ENCODE measurements at regions not wholly inside any gene's neighbourhood (a gene's known extent, or its start where the extent isn't known, plus 50 kb on each side); places are given as distances from the start of the nearest gene placed in this dataset.
A peak's percentile ranks its signal among the peaks of the same experiment; 100 is the strongest.
"Not testable (repeated sequence)": the region's sequence is repeated elsewhere in the genome, so short reads cannot be mapped to it uniquely, and the experiment has no call there.

DNA sequence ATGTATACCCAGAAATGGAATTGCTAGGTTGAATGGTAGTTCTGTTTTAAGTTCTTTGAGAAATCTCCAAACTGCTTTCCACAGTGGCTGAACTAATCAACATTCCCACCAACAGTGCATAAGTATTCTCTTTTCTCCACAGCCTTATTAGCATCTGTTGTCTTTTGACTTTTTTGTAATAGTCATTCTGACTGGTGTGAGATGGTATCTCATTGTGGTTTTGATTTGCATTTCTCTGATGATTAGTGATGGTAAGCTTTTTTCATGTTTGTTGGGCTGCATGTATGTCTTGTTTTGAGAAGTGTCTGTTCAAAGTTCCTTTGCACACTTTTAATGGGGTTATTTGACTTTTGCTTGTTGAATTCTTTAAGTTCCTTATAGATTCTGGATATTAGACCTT is 52.4 kb upstream of the EHHADH start:
- DNase-seq, result not testable (repeated sequence)

DNA sequence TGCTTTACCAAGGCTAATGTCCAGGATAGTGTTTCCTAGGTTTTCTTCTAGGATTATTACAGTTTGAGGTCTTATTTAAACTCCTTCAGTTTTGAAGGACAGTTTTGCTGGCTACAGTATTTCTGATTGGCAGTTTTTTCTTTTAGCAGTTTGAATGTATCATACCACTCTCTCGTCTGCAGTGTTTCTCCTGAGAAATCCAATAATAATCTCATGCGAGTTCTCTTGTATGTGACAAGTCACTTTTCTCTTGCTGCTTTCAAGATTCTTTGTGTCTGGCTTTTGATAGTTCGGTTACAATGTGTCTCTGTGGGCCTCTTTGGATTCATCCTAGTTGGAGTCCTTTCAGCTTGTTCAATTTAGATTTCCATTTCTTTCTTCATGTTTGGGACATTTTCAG is 53.0 kb upstream of the EHHADH start:
- no peak for DNase-seq

DNA sequence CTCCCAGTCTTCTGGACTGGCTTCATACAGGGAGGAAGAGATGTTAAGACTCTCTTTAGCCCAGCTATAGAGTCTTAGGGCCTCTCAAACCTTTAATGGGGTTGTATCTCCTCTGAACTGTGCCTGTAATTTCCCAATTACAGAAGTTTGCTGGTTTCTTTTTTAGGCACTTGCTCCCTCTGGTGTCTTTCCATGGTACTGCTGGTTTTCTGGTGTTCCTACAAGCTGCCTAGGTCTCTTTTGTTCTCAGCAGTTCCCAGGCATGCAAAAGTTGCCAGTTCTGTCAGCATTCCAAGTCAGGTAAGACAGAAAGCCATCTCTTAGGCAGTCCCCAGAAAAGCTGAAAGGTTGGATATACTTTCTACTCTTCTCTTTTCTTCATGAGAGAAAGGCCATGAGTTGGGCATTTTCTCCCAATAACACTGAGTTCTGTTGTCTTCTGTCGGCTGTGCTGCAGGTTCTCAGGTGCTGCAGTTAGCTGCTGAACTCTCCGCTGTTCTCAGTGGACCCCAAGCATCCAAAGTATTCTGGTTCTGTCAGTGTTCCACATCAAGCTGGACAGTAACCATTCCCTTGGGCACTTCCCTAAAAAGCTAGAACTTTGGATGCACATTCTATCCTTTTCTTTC is 54.4 kb upstream of the EHHADH start:
- peak; percentile 9 for DNase-seq

DNA sequence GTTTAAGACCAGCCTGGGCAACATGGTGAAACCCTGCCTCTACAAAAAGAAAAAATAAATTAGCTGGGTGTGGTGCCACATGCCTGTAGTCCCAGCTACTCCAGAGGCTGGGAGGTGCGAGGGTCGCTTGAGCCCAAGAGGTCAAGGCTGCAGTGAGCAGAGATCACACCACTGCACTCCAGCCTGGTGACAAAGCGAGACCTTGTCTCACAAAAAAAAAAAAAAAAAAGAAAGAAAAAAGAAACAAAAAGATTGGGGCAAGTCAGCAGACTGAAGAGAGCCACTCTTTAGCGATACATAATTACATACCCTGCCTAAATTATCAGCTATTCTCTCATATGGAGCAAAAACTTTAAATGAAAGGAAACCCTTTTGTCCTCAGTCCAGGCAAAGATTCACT is 53.6 kb upstream of the MAP3K13 start:
- DNase-seq, result no peak

DNA sequence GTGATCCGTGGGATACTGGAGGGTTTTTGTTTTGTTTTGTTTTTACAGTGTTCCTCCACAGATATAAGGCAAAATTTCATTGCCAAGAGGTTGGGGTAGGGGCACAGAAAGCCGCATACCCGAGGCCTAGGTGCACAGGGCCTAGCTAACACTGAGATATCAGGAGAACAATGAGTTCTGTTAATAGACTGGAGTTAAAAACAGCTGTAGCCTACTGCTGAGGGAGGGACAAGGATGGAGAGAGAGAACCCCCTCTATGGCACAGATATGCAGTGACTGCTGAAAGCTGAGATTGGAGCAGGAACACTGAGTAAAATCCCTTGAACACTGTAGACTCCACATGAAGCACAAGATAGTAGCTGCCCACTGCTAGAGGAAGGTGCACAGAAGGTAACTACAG is 53.1 kb upstream of the MAP3K13 start:
- no peak for DNase-seq

DNA sequence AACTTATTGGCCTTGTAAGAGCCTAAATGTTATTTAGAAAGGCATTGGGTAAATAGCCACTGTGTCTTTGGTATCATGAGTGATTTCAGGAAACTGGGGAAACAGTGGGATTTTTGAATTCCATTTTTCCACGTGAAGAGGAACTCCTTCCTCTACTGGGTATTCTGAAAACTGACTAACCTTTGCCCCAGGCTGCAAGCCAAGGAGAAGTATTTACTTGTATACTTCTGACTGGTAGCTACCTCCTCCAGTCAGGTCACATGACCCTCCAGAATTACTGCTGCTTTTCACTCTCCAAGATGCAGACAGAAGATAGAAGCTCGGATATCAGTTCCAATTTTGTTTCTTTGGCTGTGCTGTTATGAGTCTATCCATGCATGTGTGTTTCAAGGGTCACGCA is 50.9 kb upstream of the MAP3K13 start:
- DNase-seq, result no peak
